Heart right ventricle (tissue), 16 donors: ENCODE measurements at regions not wholly inside any gene's neighbourhood (a gene's known extent, or its start where the extent isn't known, plus 50 kb on each side); places are given as distances from the start of the nearest gene placed in this dataset.
"Not testable (repeated sequence)": the region's sequence is repeated elsewhere in the genome, so short reads cannot be mapped to it uniquely, and the experiment has no call there.

Source experiments
- ATAC-seq, 8 donors: fragments of 200-7000 bp; cut with Tn5 transposase; one replicate each; pipeline ENCODE4 v1.9.1; 2020; ENCODE audit warnings: mild to moderate bottlenecking in 8 of 8, moderate library complexity in 8 of 8, moderate number of reproducible peaks in 1 of 8
- DNase-seq, 2 donors: peaks; one replicate each; pipeline ENCODE4 v3.0.0-alpha.2; 2020
- H3K27ac ChIP-seq, 10 donors: fragments of 200-600 bp; sonication (generic) in 2 of 10; one replicate each; pipeline versions ENCODE4 v1.5.0 to v1.8.0; 2020 to 2022; ENCODE audit warnings: mild to moderate bottlenecking in 3 of 10
- H3K27me3 ChIP-seq, 7 donors: fragments of 200-600 bp; one replicate each; pipeline ENCODE4 v1.8.0; 2021 to 2022; ENCODE audit warnings: mild to moderate bottlenecking in 2 of 7
- H3K36me3 ChIP-seq, 9 donors: fragments of 200-600 bp; sonication (generic) in 1 of 9; one replicate each; pipeline versions ENCODE4 v1.5.0 to v1.8.0; 2020 to 2022; ENCODE audit warnings: mild to moderate bottlenecking in 2 of 9
- H3K4me1 ChIP-seq, 9 donors: fragments of 200-600 bp; sonication (generic) in 1 of 9; one replicate each; pipeline versions ENCODE4 v1.5.0 to v1.8.0; 2020 to 2022; ENCODE audit warnings: mild to moderate bottlenecking in 4 of 9
- H3K4me3 ChIP-seq, 10 donors: fragments of 200-600 bp; sonication (generic) in 2 of 10; one replicate each; pipeline versions ENCODE4 v1.5.0 to v1.8.0; 2020 to 2022; ENCODE audit warnings: mild to moderate bottlenecking in 7 of 10, moderate library complexity in 2 of 10
- H3K9me3 ChIP-seq, 11 donors: fragments of 200-600 bp in 10 of 11; sonication (generic) in 2 of 11; one replicate each; pipeline versions ENCODE4 v1.5.0 to v1.8.0; 2013 to 2022; ENCODE audit warnings: mild to moderate bottlenecking in 2 of 11, control low read depth in 1 of 11, moderate library complexity in 1 of 11
- CTCF ChIP-seq, 9 donors: fragments of 200-600 bp; sonication (generic) in 2 of 9; IDR thresholded peaks; one replicate each; pipeline versions ENCODE4 v1.5.0 to v1.8.0; 2021 to 2022; ENCODE audit warnings: antibody characterized with exemption in 9 of 9, mild to moderate bottlenecking in 5 of 9, moderate library complexity in 1 of 9
- WGBS, 2 donors: extraction: QIAGEN DNeasy Blood & Tissue Kit; methylation state at CpG; one replicate each; pipeline ENCODE4 v1.1.7; 2013; ENCODE audit warnings: inconsistent platforms in 1 of 2; 5-methylcytosine and 5-hydroxymethylcytosine counted together
- intact Hi-C, 10 donors: fragments of 100-400 bp; cut with DNase I; formaldehyde crosslinking; loops; one replicate each; pipeline versions ENCODE4 v1.11.1 to v1.14.2; 2022
- donor health status: Arrhythmogenic right ventricular cardiomyopathy.
- donor health status: ischemic (EF 13 %, LVEDD 7.1; RV severe dilation, severe dysfunction).
- donor health status: healthy with polysubstance abuse.
- donor health status: DM: no; HTN: yes; CAD: no.
- donor health status: DM: no; HTN: no; CAD: no.
- donor health status: ischemic (EF 25% LVEDD 6.9; RV normal size, moderate dysfunction).
- donor health status: ischemic (EF 25% LVEDD 5.7; RV mildly dilated, moderate dysfunction).
- donor health status: healthy.
- donor health status: DM: yes; HTN: yes; CAD: no.
- donor health status: Ischemic cardiomyopathy.
- donor health status: ischemic (EF 35%, LVEDD 5.7; RV mildly dilated, moderate dysfunction).
- donor health status: nonischemic (EF 11% LVEDD 7.7; RV severe dilation, severe dysfunction).
- donor health status: DM: yes; HTN: yes; CAD: no.
- donor health status: PGD.
- donor health status: ischemic (EF 29% LVEDD 5.4; RV normal size, mild dysfunction).
- donor health status: nonischemic (EF 23%, LVEDD 6.1; RV moderate dilation, normal function).

GRCh38 chr6:76516924-76517323 is 444.5 kb upstream of the IMPG1 start:
- ATAC-seq (no peak), DNase-seq (no peak)
- Histone ChIP-seq H3K4me3 (no peak overlapping the region), H3K27ac (no peak overlapping the region), H3K9me3 (peaks cover 0 to 23% (median 3%) of the 10 kb centered on the region in 11 donors), H3K4me1 (no peaks in the 10 kb centered on the region), H3K27me3 (no peaks in the 10 kb centered on the region), H3K36me3 (no peaks in the 10 kb centered on the region)
- intact Hi-C loops, result no loop called here
- TF ChIP-seq CTCF (IDR thresholded peaks at IDR 0.05), result no peak
- 81 to 88% methylated on average over 4 of the region's 4 CpGs for WGBS, 2 donors

GRCh38 chr6:76510489-76510888 is 438.0 kb upstream of the IMPG1 start:
- Histone ChIP-seq H3K9me3 (no peaks in the 10 kb centered on the region), H3K36me3 (no peaks in the 10 kb centered on the region), H3K27ac (no peak overlapping the region), H3K4me1 (no peaks in the 10 kb centered on the region), H3K27me3 (no peaks in the 10 kb centered on the region), H3K4me3 (no peak overlapping the region)
- TF ChIP-seq CTCF (IDR thresholded peaks at IDR 0.05), result no peak
- DNase-seq, result no peak
- ATAC-seq, result no peak
- intact Hi-C loops, result no loop called here

- no peak for DNase-seq
- H3K4me3 ChIP-seq, result no peak overlapping the region
- no peak for TF ChIP-seq CTCF (IDR thresholded peaks at IDR 0.05)
- no peaks in the 10 kb centered on the region for H3K9me3 ChIP-seq
- no peaks in the 10 kb centered on the region for H3K4me1 ChIP-seq
- H3K36me3 ChIP-seq, result no peaks in the 10 kb centered on the region
- intact Hi-C loops, result no loop called here
- 74 to 80% methylated on average over 2 of the region's 2 CpGs for WGBS, 2 donors
- ATAC-seq, result no peak
- H3K27ac ChIP-seq, result no peak overlapping the region
- no peaks in the 10 kb centered on the region for H3K27me3 ChIP-seq
These were observed 436.9 kb upstream of the IMPG1 start for GRCh38 chr6:76509397-76509796.

GRCh38 chr6:76506808-76507207 is 434.3 kb upstream of the IMPG1 start:
- Histone ChIP-seq H3K36me3 (no peaks in the 10 kb centered on the region), H3K9me3 (peaks cover 0 to 4% (median 0%) of the 10 kb centered on the region in 11 donors), H3K4me1 (no peaks in the 10 kb centered on the region), H3K4me3 (no peak overlapping the region), H3K27me3 (no peaks in the 10 kb centered on the region), H3K27ac (no peak overlapping the region)
- ATAC-seq (no peak), DNase-seq (no peak)
- no peak for TF ChIP-seq CTCF (IDR thresholded peaks at IDR 0.05)
- intact Hi-C loops, result no loop called here
- 23 to 42% methylated on average over 1 of the region's 1 CpG for WGBS, 2 donors

- intact Hi-C loops, result no loop called here
- Histone ChIP-seq H3K27me3 (no peaks in the 10 kb centered on the region), H3K27ac (no peak overlapping the region), H3K4me3 (no peak overlapping the region), H3K9me3 (peaks cover 0 to 43% (median 13%) of the 10 kb centered on the region in 11 donors), H3K4me1 (no peaks in the 10 kb centered on the region), H3K36me3 (no peaks in the 10 kb centered on the region)
- no peak for ATAC-seq
- no peak for DNase-seq
- TF ChIP-seq CTCF (IDR thresholded peaks at IDR 0.05), result no peak
- WGBS, 2 donors, result 84 to 86% methylated on average over 2 of the region's 2 CpGs
These were observed 423.4 kb upstream of the IMPG1 start for GRCh38 chr6:76495909-76496308.

GRCh38 chr6:76491376-76491775 is 418.9 kb upstream of the IMPG1 start:
- H3K27me3 ChIP-seq, H3K4me1 ChIP-seq, H3K36me3 ChIP-seq, H3K27ac ChIP-seq, intact Hi-C loops, ATAC-seq, H3K4me3 ChIP-seq, DNase-seq: not testable (repeated sequence)
- peaks cover 0 to 42% (median 9%) of the 10 kb centered on the region in 11 donors for H3K9me3 ChIP-seq
- WGBS, 2 donors, result 83 to 90% methylated on average over 3 of the region's 3 CpGs
